Vagina (tissue), 2 donors: ENCODE measurements at regions not wholly inside any gene's neighbourhood (a gene's known extent, or its start where the extent isn't known, plus 50 kb on each side); places are given as distances from the start of the nearest gene placed in this dataset.

ENCODE experiments used
- POLR2A ChIP-seq, 2 donors: fragments of 450-650 bp; IDR thresholded peaks; one replicate each; pipeline ENCODE4 v1.6.1; 2017; ENCODE audit warnings: antibody characterized with exemption in 2 of 2, mild to moderate bottlenecking in 2 of 2, moderate library complexity in 2 of 2
- TF ChIP-seq, protein P1 (sequence below), 3 experiments: fragments of 450-650 bp in 2 of 3; fragments of 200-600 bp in 1 of 3; sonication (generic) in 1 of 3; IDR thresholded peaks; one replicate each; pipeline ENCODE4 v1.5.1; 2017 to 2019; ENCODE audit warnings: antibody characterized with exemption in 3 of 3, mild to moderate bottlenecking in 2 of 3, moderate library complexity in 2 of 3

DNA sequence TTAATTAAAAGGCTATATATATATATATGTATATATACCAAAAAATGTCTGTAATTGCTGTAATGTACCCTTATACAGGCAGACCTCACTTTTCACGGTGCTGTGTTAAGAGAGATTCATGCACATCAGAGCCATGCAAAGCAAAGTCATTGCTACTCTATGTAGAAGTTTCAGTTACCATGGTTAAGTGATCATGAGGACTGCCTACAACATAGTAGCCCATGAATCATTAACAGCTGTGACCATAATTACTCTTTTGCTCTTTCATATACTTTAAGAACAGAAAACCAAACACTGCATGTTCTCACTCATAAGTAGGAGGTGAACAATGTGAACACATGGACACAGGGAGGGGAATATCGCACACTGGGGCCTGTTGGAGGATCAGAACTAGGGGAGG, 225.3 kb upstream of the EPHA3 start:
- TF ChIP-seq POLR2A (IDR thresholded peaks at IDR 0.05), result no peak
- TF ChIP-seq, protein P1, sequence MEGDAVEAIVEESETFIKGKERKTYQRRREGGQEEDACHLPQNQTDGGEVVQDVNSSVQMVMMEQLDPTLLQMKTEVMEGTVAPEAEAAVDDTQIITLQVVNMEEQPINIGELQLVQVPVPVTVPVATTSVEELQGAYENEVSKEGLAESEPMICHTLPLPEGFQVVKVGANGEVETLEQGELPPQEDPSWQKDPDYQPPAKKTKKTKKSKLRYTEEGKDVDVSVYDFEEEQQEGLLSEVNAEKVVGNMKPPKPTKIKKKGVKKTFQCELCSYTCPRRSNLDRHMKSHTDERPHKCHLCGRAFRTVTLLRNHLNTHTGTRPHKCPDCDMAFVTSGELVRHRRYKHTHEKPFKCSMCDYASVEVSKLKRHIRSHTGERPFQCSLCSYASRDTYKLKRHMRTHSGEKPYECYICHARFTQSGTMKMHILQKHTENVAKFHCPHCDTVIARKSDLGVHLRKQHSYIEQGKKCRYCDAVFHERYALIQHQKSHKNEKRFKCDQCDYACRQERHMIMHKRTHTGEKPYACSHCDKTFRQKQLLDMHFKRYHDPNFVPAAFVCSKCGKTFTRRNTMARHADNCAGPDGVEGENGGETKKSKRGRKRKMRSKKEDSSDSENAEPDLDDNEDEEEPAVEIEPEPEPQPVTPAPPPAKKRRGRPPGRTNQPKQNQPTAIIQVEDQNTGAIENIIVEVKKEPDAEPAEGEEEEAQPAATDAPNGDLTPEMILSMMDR (IDR thresholded peaks at IDR 0.05), result no peak
